Ovary (tissue), 7 donors: ENCODE measurements at regions not wholly inside any gene's neighbourhood (a gene's known extent, or its start where the extent isn't known, plus 50 kb on each side); places are given as distances from the start of the nearest gene placed in this dataset.

Experiments
- DNase-seq, 5 donors: peaks; one replicate each; pipeline ENCODE4 v3.0.0-alpha.2; 2019 to 2020
- H3K27ac ChIP-seq, 2 donors: fragments of 200-600 bp; one replicate each; pipeline versions ENCODE4 v1.5.1 to v1.8.0; 2019 to 2022
- H3K27me3 ChIP-seq: fragments of 200-600 bp; one replicate; pipeline ENCODE4 v1.8.0; 2022
- H3K36me3 ChIP-seq: fragments of 200-600 bp; sonication (generic); one replicate; pipeline ENCODE4 v1.5.1; 2019
- H3K4me1 ChIP-seq: one replicate; pipeline ENCODE4 v1.8.1; 2013; ENCODE audit warnings: mild to moderate bottlenecking, moderate library complexity; ENCODE audit not compliant: insufficient read depth
- H3K4me3 ChIP-seq: fragments of 200-600 bp; sonication (generic); one replicate; pipeline ENCODE4 v1.5.1; 2017
- H3K9me3 ChIP-seq, 2 donors: fragments of 200-600 bp in 1 of 2; sonication (generic) in 1 of 2; one replicate each; pipeline versions ENCODE4 v1.5.1 to v1.8.1; 2013 to 2019; ENCODE audit warnings: mild to moderate bottlenecking in 1 of 2, moderate library complexity in 1 of 2
- EP300 ChIP-seq: sonication (generic); formaldehyde crosslinking; IDR thresholded peaks from one replicate; pipeline ENCODE4 v1.6.1; 2017; ENCODE audit warnings: antibody characterized with exemption
- POLR2A ChIP-seq: fragments of 450-650 bp; IDR thresholded peaks from one replicate; pipeline ENCODE4 v1.6.1; 2017; ENCODE audit warnings: antibody characterized with exemption, mild to moderate bottlenecking, moderate library complexity
- WGBS, 3 donors: extraction: QIAGEN DNeasy Blood & Tissue Kit in 1 of 3; methylation state at CpG; one replicate each; pipeline versions ENCODE4 v1.1.5 to v1.1.7; 2013 to 2017; 5-methylcytosine and 5-hydroxymethylcytosine counted together
- intact Hi-C, 4 donors: fragments of 100-400 bp; cut with DNase I; formaldehyde crosslinking; loops; one replicate each; pipeline versions ENCODE4 v1.11.0 to v1.15.1; 2022 to 2023
- TF ChIP-seq, protein P1 (sequence below), 3 donors: fragments of 450-650 bp in 2 of 3; fragments of 200-600 bp in 1 of 3; IDR thresholded peaks; one replicate each; pipeline versions ENCODE4 v1.5.1 to v1.8.0; 2016 to 2022; ENCODE audit warnings: antibody characterized with exemption in 3 of 3, mild to moderate bottlenecking in 1 of 3
- donor health status: DM: no; HTN: no; CAD: no; lungs with moderate emphysema.
- donor health status: DM: no; HTN: no; CAD: no.
- donor health status: Bipolar disorder and iron deficiency.
- donor health status: DM: no; HTN: no; CAD: no.
- donor health status: DM: yes; HTN: yes; CAD: no.

DNA sequence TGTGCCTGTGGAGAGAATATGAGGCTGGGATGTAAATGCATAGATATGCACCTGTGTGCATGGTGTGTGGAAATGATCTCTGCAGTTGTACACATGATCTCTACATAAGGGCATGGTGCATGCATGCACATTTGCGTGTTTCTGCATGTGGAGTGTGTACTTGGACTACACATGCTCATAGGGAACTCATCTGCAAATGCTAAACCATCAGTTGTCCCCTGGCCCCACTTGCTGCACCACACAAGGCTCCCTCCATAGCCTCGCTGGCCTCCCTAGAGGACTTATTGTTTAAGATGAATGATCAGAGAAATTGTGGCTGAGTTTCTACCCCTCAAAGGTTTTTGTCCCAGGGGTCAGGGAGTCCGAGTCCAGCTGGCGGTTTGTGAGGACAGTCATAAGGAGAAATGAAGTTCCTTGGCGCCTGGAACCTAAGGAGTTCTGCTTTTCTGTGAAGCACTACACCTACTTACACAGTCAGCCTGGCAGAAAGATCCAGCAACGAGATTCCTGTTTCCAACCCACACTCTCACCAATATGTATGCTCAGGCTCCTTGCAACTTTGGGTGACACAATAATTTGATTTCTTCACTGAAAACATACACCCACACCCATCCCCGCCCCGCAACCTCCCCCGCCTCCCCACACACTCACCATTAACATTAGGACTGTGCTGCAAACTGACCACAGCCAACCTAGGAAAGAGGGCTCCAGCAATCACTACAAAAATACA is 79.9 kb upstream of the CPEB4 start:
- WGBS, 3 donors, result 78 to 95% (median 85%) methylated on average over 9 of the region's 9 CpGs
- no peak overlapping the region for H3K4me3 ChIP-seq
- H3K27me3 ChIP-seq, result no peaks in the 10 kb centered on the region
- intact Hi-C loops, result no loop called here
- DNase-seq, result no peak
- H3K36me3 ChIP-seq, result no peaks in the 10 kb centered on the region
- H3K4me1 ChIP-seq, result no peaks in the 10 kb centered on the region
- TF ChIP-seq POLR2A, result no peak
- no peak for TF ChIP-seq EP300
- TF ChIP-seq, protein P1, sequence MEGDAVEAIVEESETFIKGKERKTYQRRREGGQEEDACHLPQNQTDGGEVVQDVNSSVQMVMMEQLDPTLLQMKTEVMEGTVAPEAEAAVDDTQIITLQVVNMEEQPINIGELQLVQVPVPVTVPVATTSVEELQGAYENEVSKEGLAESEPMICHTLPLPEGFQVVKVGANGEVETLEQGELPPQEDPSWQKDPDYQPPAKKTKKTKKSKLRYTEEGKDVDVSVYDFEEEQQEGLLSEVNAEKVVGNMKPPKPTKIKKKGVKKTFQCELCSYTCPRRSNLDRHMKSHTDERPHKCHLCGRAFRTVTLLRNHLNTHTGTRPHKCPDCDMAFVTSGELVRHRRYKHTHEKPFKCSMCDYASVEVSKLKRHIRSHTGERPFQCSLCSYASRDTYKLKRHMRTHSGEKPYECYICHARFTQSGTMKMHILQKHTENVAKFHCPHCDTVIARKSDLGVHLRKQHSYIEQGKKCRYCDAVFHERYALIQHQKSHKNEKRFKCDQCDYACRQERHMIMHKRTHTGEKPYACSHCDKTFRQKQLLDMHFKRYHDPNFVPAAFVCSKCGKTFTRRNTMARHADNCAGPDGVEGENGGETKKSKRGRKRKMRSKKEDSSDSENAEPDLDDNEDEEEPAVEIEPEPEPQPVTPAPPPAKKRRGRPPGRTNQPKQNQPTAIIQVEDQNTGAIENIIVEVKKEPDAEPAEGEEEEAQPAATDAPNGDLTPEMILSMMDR (IDR thresholded peaks at IDR 0.05), result no peak
- H3K27ac ChIP-seq, result no peak overlapping the region
- H3K9me3 ChIP-seq, result no peaks in the 10 kb centered on the region

DNA sequence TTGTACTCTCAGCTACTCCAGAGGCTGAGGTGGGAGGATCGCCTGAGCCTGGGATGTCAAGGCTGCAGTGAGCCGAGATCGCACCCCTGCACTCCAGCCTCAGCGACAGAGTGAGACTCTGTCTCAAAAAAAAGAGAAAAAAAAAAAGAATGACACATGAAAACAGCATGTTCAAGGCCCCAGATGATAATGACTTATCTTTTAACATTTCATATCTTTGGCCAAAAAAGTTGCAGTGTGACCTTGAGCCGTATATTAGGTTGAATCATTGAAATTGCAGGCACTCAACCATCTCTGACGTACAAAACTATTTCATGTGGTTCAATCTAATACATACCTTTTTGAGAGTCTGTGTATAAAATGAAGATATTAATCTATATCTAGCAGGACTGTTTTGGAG is 79.1 kb upstream of the CPEB4 start:
- TF ChIP-seq, protein P1 (IDR thresholded peaks at IDR 0.05), result no peak
- no peak for TF ChIP-seq POLR2A
- TF ChIP-seq EP300, result no peak
- 23 to 34% (median 28%) methylated on average over 6 of the region's 6 CpGs for WGBS, 3 donors
- no peaks in the 10 kb centered on the region for H3K36me3 ChIP-seq
- no peaks in the 10 kb centered on the region for H3K9me3 ChIP-seq
- H3K4me3 ChIP-seq, result no peak overlapping the region
- no peak for DNase-seq
- no peaks in the 10 kb centered on the region for H3K4me1 ChIP-seq
- intact Hi-C loops, result no loop called here
- no peaks in the 10 kb centered on the region for H3K27me3 ChIP-seq
- H3K27ac ChIP-seq, result no peak overlapping the region

DNA sequence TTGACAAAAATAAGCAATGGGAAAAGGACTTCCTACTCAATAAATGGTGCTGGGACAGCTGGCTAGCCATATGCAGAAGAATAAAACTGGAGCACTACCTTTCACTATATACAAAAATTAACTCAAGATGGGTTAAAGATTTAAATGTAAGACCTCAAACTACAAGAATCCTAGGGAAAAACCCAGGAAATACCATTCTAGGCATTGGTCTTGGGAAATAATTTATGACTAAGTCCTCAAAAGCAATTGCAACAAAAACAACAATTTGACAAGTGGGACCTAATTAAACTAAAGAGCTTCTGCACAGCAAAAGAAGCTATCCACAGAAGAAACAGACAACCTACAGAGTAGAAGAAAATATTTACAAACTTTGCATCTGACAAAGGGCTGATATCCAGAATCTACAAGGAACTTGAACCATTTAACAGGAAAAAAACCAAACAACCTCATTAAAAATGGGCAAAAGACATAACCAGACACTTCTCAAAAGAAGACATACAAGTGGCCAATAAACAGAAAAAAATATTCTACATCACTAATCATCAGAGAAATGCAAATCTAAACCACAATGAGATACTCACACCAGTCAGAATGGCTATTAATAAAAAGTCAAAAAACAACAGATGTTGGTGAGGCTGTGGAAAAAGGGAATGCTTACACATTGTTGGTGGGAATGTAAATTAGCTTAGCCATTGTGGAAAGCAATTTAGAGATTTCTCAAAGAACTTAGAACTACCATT is 75.2 kb upstream of the CPEB4 start:
- TF ChIP-seq, protein P1 (IDR thresholded peaks at IDR 0.05), result no peak
- TF ChIP-seq POLR2A, result no peak
- TF ChIP-seq EP300, result no peak
- no peak for DNase-seq
- H3K4me1 ChIP-seq, result no peaks in the 10 kb centered on the region
- H3K27ac ChIP-seq, result no peak overlapping the region
- intact Hi-C loops, result no loop called here
- no peaks in the 10 kb centered on the region for H3K36me3 ChIP-seq
- no peaks in the 10 kb centered on the region for H3K9me3 ChIP-seq
- no peaks in the 10 kb centered on the region for H3K27me3 ChIP-seq
- H3K4me3 ChIP-seq, result no peak overlapping the region

DNA sequence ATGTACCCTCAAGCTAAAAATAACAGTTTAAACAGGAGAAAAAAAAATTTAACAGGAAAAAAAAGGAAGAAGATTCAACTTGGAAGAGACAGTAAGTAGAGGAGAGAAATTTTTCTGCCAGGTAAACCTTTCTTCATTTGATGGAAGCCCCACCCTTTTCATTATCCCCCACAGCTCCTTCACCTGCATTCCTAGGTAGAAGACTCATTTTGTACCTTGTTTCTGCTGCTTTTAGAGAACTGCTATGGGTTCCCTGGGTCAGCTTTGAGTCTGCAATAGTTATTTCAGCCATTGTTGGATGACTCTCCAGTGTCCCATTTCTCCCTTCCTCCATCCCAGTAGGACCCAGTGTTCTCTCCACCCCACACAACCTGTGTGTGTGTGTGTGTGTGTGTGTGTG is 74.1 kb upstream of the CPEB4 start:
- Histone ChIP-seq H3K4me1 (no peaks in the 10 kb centered on the region), H3K27ac (no peak overlapping the region), H3K4me3 (no peak overlapping the region), H3K9me3 (no peaks in the 10 kb centered on the region), H3K36me3 (no peaks in the 10 kb centered on the region), H3K27me3 (no peaks in the 10 kb centered on the region)
- DNase-seq, result no peak
- intact Hi-C loops, result no loop called here
- TF ChIP-seq, protein P1 (IDR thresholded peaks at IDR 0.05), result no peak
- TF ChIP-seq POLR2A (no peak), EP300 (no peak)
